ENCODE measurements at regions not wholly inside any gene's neighbourhood (a gene's known extent, or its start where the extent isn't known, plus 50 kb on each side); places are given as distances from the start of the nearest gene placed in this dataset.

DNA sequence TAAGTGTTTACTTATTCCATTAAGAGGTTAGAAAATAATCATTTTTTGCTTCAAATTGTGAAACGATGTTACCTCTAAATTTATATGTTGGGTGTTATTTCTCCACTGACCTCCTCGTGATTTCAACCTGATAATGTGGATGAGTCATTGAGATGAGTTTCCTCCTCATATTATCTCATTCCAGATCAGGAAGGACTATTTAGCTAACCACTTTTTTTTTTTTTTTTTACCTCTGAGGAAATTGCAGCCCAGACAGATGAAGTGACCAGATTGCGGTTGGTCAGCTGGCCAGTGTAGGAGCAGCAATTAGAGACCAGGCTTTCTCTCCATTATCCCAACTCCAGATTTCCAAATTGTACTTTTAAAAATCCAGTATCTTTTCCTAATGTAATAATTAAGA, 248.7 kb downstream of the FZD1 start:
- no peak overlapping the region for H3K27ac ChIP-seq
- intact Hi-C loops (cut with DNase I; ENCODE audit: low total_unique reads): no loop called here
- TF ChIP-seq POLR2A (IDR thresholded peaks at IDR 0.05): no peak
- no peak for TF ChIP-seq POLR2AphosphoS5 (IDR thresholded peaks at IDR 0.05)
- no peak for TF ChIP-seq EP300 (IDR thresholded peaks at IDR 0.05)
- TF ChIP-seq, protein P1, sequence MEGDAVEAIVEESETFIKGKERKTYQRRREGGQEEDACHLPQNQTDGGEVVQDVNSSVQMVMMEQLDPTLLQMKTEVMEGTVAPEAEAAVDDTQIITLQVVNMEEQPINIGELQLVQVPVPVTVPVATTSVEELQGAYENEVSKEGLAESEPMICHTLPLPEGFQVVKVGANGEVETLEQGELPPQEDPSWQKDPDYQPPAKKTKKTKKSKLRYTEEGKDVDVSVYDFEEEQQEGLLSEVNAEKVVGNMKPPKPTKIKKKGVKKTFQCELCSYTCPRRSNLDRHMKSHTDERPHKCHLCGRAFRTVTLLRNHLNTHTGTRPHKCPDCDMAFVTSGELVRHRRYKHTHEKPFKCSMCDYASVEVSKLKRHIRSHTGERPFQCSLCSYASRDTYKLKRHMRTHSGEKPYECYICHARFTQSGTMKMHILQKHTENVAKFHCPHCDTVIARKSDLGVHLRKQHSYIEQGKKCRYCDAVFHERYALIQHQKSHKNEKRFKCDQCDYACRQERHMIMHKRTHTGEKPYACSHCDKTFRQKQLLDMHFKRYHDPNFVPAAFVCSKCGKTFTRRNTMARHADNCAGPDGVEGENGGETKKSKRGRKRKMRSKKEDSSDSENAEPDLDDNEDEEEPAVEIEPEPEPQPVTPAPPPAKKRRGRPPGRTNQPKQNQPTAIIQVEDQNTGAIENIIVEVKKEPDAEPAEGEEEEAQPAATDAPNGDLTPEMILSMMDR (IDR thresholded peaks at IDR 0.05): no peak
- no peaks in the 10 kb centered on the region for H3K4me1 ChIP-seq
- no peaks in the 10 kb centered on the region for H3K36me3 ChIP-seq
- DNase-seq: no peak
- H3K27me3 ChIP-seq: no peaks in the 10 kb centered on the region
- no peaks in the 10 kb centered on the region for H3K9me3 ChIP-seq
- 74 to 84% (median 81%) methylated on average over 3 of the region's 3 CpGs for WGBS, 5 donors
- H3K4me3 ChIP-seq: no peak overlapping the region

DNA sequence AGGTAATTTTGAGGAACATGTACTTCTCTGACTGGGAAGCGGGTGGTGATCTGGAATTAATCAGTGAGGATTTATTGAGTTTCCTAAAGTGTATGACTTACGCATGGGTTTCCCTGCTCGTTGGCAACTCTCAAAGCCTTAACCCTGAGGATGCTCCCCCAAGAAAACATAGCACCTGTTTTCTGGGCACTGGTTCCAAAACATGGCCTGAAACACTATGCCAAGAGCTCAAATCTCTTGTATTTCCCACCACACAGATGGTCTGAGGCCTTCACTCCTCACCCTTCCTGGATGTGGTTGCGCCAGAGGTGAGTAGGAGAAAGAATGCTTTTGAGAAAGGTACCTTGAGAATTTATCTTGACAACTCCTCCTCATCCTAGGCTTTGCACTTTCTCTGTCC, 250.4 kb downstream of the FZD1 start:
- TF ChIP-seq, protein P1 (IDR thresholded peaks at IDR 0.05): no peak
- TF ChIP-seq POLR2AphosphoS5 (IDR thresholded peaks at IDR 0.05) (no peak), POLR2A (IDR thresholded peaks at IDR 0.05) (no peak), EP300 (IDR thresholded peaks at IDR 0.05) (no peak)
- Histone ChIP-seq H3K27me3 (no peaks in the 10 kb centered on the region), H3K27ac (no peak overlapping the region), H3K36me3 (no peaks in the 10 kb centered on the region), H3K4me3 (no peak overlapping the region), H3K9me3 (no peaks in the 10 kb centered on the region), H3K4me1 (no peaks in the 10 kb centered on the region)
- WGBS, 5 donors: 90 to 96% (median 93%) methylated on average over 4 of the region's 4 CpGs
- no peak for DNase-seq
- intact Hi-C loops (cut with DNase I; ENCODE audit: low total_unique reads): no loop called here

DNA sequence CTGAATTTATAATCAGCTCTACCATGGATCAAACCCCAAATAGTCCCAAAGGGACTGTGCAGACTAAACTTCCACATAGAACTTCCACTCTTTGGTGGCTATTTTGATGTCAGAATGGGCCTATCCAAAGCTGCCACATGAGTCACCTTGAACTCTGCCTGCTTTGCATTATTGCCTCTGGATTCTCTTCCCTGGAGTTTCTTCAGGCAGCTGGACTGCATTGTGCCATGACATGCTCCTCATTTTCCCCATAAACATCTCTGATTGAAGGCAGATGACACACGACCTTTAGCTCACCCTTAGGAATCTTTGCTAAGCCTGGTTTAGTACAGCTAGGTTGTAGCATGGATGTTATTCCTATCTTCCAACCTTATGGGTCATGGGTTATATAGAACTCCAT, 251.7 kb downstream of the FZD1 start:
- WGBS, 5 donors: 80 to 88% (median 81%) methylated on average over 1 of the region's 1 CpG
- H3K27me3 ChIP-seq: no peaks in the 10 kb centered on the region
- DNase-seq: no peak
- TF ChIP-seq, protein P1 (IDR thresholded peaks at IDR 0.05): no peak
- TF ChIP-seq POLR2A (IDR thresholded peaks at IDR 0.05): no peak
- H3K27ac ChIP-seq: no peak overlapping the region
- H3K4me3 ChIP-seq: no peak overlapping the region
- no peaks in the 10 kb centered on the region for H3K9me3 ChIP-seq
- H3K36me3 ChIP-seq: no peaks in the 10 kb centered on the region
- intact Hi-C loops (cut with DNase I; ENCODE audit: low total_unique reads): no loop called here
- H3K4me1 ChIP-seq: no peaks in the 10 kb centered on the region

DNA sequence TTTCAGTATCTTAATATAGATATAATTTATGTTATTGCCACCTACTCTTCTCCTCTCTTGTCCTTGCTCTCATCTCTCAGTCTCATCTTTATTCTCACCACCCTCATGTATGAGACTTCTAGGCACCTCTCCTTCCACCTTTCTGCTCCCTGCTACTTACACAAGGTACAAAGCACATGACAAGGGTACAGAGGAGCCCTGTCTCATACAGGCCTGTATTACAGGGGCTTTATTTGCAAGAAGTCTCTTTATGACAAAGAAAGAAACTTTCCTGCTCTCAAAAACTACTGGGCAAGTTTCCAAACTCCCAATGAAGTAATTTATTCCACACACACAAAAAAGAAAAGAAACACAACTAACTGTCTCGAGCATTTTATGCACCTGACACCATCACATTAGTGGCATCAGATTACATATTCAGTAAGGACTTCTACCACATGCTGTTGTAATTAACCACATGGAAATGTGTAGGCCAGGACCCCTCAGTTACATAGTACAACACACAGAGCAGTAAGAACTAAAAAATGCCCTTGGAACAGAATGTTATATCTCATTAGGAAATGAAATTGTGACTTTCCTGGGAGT, 253.1 kb downstream of the FZD1 start:
- no peaks in the 10 kb centered on the region for H3K27me3 ChIP-seq
- no peaks in the 10 kb centered on the region for H3K9me3 ChIP-seq
- intact Hi-C loops (cut with DNase I; ENCODE audit: low total_unique reads): no loop called here
- no peak for DNase-seq
- H3K4me1 ChIP-seq: no peaks in the 10 kb centered on the region
- no peak overlapping the region for H3K27ac ChIP-seq
- H3K36me3 ChIP-seq: no peaks in the 10 kb centered on the region
- WGBS, 5 donors: 48 to 68% (median 62%) methylated on average over 1 of the region's 1 CpG
- TF ChIP-seq POLR2A (IDR thresholded peaks at IDR 0.05): no peak
- TF ChIP-seq EP300 (IDR thresholded peaks at IDR 0.05): no peak
- TF ChIP-seq, protein P1 (IDR thresholded peaks at IDR 0.05): no peak
- TF ChIP-seq POLR2AphosphoS5 (IDR thresholded peaks at IDR 0.05): no peak
- no peak overlapping the region for H3K4me3 ChIP-seq

All from stomach (tissue), 8 donors.